NCI-H1092 treated with DMSO at 0.1 percent for 48 hours (cell line): ENCODE measurements at regions not wholly inside any gene's neighbourhood (a gene's known extent, or its start where the extent isn't known, plus 50 kb on each side); places are given as distances from the start of the nearest gene placed in this dataset.
"Not testable (repeated sequence)": the region's sequence is repeated elsewhere in the genome, so short reads cannot be mapped to it uniquely, and the experiment has no call there.

ENCODE experiments used
- DNase-seq: peaks from one replicate; lab custom pipeline; 2025; lab: John Stamatoyannopoulos, UW

DNA sequence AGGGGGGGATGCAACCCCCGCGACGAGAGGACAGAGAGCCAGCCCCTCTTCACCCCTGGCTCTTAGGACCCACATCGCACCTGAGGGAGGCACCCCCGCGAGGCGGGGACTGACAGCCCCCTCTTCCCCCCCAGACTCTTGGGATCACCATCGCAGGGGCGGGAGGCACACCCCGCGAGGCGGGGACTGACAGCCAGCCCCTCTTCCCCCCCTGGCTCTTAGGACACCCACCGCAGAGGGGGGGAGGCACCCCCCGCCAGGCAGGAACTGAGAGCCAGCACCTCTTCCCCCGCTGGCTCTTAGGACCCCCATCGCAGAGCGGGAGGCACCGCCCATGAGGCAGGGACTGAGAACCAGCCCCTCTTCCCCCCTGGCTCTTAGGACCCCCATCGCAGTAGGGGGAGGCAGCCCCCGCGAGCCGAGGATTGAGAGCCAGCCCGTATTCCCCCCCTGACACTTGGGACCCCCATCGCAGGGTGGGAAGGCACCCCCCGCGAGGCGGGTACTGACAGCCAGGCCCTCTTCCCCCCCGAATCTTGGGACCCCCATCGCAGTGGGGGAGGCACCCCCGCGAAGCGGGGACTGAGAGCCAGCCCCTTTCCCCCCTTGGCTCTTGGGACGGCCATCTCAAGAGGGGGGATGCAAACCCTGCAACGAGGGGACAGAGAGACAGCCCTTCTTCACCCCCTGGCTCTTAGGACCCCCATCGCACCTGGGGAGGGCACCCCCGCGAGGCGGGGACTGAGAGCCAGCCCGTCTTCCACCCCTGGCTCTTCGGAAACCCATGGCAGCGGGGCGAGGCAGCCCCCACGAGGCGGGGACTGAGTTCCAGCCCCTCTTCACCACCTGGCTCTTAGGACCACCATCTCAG, 2425.1 kb upstream of the PCDH20 start:
- DNase-seq = no peak

DNA sequence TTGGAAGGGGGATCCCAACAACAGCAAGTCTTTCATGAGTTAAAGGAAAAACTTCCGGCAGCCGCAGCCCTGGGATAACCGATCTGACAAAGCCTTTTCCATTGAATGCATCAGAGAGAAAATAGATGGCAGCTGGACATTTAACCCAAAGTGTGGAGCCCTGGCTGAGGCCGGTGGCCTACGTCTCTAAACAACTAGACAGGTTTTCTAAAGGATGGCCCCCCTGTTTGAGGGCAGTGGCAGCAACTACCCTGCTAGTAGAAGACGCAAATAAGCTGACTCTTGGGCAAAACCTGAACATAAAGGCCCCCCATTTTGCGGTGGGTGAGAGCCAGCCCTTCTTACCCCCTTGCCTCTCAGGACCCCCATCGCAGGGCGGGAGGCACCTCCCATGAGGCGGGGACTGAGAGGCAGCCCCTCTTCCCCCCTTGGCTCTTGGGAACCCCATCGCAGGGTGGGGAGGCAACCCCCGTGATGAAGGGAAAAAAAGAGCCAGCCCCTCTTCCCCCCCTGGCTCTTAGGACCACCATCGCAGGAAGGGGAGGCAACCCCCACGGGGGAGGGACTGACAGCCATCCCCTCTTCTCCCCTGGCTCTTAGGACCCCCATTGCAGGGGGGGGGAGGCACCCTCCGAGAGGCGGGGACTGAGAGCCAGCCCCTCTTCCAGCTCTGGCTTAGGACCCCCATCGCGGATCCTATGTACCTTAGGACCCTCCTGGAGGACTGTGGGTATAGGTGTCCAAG, 2422.9 kb upstream of the PCDH20 start:
- no peak for DNase-seq

DNA sequence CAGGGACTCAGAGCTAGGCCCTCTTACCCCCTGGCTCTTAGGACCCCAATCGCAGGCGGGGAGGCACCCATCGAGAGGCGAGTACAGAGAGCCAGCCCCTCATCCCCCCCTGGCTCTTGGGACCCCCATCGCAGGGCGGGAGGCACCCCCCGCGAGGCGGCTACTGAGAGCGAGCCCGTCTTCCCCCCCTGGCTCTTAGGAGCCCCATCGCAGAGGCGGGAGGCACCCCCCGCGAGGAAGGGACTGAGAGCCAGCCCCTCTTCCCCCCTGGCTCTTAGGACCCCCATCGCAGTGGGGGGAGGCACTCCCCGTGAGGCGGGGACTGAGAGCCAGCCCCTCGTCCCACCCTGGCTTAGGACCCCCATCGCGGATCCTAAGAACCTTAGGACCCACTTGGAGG, 2422.1 kb upstream of the PCDH20 start:
- DNase-seq = not testable (repeated sequence)

GRCh38 chr13:63829609-63830008, 2414.0 kb upstream of the PCDH20 start:
- not testable (repeated sequence) for DNase-seq

- not testable (repeated sequence) for DNase-seq
These were observed 2406.1 kb upstream of the PCDH20 start for GRCh38 chr13:63821785-63822184.

DNA sequence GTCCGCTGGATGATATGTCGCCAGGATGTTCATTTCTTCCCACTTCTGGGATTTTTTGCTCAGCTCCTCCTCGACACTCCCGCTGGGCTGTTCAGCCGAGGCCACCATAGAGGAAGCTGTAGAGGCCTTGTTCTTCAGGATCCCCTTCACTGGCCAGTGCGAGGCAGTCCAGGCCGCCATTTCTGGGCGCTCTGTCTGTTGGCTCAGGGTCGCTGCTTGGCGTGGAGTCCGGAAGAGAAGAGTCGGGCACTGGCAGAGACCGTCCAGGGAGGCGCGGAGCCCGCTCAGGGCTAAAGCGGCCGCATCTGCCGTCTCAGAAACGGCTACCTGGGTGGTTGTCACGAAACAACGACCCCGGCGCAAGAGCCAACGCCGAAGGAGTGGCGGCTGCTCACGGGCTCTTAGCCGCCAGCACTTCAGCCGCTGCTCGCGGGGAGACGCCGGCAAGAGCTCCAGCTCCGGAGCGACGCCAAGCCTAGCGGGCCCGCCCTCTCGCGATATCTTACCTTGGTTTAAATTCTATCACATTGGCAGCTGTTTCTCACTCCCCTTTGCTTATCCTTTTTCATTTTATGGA, 2395.9 kb upstream of the PCDH20 start:
- not testable (repeated sequence) for DNase-seq

DNA sequence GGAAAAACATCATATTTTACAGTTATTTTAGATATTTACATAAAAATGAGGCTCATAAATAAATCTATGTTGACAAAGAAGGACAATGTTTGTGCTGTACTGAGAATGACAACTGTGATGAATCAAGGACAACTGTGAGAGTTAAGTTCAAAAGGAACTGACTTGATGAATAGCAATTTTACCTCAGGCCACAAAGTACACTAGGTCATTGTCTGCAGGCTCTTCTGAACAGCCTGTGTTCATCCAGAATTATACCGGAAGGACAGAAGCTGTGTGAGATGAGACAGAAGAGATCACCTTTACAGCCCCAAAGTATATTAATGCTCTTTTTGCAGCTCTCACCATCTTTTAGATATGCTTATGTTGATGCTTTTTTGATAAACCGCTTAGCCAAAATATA, 2375.5 kb upstream of the PCDH20 start:
- DNase-seq = not testable (repeated sequence)

DNA sequence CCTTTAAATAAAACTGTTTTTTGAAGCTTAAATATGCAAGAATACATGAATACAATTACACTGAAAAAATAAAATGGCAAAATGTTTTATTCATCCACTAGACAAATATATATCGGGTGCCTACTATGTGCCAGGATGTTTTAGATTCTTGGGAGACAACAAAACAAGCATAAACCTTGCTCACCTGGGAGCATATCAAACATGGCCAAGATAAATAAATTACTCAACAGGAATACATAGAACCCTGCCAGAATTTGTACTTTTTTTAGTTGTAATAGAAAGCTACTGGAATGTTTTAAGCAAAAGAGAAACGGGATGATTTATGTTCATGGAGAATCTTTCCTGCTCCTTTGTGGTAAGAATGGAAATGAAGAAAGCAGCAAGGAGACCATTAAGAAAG, 2358.5 kb upstream of the PCDH20 start:
- no peak for DNase-seq

GRCh38 chr13:63773476-63773875, 2357.8 kb upstream of the PCDH20 start:
- DNase-seq = no peak

- DNase-seq = not testable (repeated sequence)
These were observed 2342.0 kb upstream of the PCDH20 start for GRCh38 chr13:63757683-63758082.

- not testable (repeated sequence) for DNase-seq
These were observed 2334.2 kb upstream of the PCDH20 start for GRCh38 chr13:63749857-63750256.

GRCh38 chr13:63741814-63742101, 2326.1 kb upstream of the PCDH20 start:
- DNase-seq = not testable (repeated sequence)

DNA sequence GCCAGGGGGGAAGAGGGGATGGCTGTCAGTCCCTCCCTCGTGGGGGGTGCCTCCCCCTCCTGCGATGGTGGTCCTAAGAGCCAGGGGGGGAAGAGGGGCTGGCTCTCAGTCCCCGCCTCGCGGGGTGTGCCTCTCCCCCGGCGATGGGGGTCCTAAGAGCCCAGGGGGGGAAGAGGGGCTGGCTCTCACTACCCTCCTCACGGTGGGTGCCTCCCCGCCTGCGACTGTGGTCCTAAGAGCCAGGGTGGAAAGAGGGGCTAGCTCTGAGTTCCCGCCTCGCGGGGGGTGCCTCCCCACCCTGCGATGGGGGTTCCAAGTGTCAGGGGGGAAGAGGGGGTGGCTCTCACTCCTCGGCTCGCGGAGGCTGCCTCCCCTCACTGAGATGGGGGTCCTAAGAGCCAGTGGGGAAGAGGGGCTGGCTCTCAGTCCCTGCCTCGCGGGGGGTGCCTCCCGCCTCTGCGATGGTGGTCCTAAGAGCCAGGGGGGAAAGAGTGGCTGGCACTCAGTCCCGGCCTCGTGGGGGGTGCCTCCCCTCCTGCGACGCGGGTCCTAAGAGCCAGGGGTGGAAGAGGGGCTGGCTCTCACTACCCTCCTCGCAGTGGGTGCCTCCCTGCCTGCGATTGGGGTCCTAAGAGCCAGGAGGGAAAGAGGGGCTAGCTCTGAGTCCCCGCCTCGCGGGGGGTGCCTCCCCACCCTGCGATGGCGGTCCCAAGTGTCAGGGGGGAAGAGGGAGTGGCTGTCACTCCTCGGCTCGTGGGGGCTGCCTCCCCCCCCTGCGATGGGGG, 2325.6 kb upstream of the PCDH20 start:
- DNase-seq = no peak

DNA sequence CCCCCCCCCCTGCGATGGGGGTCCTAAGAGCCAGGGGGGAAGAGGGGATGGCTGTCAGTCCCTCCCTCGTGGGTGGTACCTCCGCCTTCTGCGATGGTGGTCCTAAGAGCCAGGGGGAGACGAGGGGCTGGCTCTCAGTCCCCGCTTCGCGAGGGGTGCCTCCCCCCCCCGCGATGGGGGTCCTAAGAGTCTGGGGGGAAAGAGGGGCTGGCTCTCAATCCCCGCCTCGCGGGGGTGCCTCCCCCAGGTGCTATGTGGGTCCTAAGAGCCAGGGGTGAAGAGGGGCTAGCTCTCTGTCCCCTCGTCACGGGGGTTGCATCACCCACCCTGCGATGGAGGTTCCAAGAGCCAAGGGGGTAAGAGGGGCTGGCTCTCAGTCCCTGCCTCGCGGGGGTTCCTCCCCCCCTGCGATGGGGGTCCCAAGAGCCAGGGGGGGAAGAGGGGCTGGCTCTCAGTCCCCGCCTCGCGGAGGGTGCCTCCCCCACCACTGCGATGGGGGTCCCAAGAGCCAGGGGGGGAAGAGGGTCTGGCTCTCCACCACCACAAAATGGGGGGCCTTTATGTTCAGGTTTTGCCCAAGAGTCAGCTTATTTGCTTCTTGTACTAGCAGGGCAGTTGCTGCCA, 2323.6 kb upstream of the PCDH20 start:
- DNase-seq = not testable (repeated sequence)

DNA sequence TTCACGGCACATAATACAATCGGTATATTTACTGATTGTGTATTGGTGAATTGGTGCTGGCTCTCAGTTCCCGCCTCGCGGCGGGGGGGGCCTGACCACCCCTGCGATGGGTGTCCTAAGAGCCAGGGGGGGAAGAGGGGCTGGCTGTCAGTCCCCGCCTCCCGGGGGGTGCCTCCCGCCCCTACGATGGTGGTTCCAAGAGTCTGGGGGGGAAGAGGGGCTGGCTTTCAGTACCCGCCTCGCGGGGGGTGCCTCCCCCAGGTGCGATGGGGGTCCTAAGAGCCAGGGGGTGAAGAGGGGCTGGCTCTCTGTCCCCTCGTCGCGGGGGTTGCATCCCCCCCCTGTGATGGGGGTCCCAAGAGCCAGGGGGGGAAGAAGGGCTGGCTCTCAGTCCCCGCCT, 2321.8 kb upstream of the PCDH20 start:
- DNase-seq = no peak

GRCh38 chr13:63731896-63732295, 2316.2 kb upstream of the PCDH20 start:
- no peak for DNase-seq

- DNase-seq = not testable (repeated sequence)
These were observed 2296.5 kb upstream of the PCDH20 start for GRCh38 chr13:63712159-63712558.

- no peak for DNase-seq
These were observed 2291.1 kb upstream of the PCDH20 start for GRCh38 chr13:63706751-63707150.

- DNase-seq = no peak
These were observed 2288.9 kb upstream of the PCDH20 start for GRCh38 chr13:63704521-63704920.

- DNase-seq = no peak
These were observed 2284.7 kb upstream of the PCDH20 start for GRCh38 chr13:63700350-63700749.

DNA sequence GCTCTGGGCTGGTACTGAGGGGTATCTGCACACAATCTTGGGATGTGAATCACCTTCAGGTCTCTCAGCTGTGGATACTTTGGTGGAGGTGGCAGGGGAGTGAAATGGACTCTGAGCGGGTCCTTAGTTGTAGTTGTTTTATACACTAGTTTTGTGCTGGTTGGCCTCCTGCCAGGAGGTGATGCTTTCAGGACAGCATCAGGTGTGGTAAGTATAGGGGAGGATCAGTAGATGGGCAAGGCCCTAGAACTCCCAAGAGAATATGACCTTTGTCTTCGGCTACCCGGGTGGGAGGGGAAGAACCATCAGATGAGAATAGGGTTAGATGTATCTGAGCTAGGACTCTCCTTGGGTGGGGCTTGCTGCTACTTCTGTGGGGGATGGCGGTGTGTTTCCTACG, 2284.3 kb upstream of the PCDH20 start:
- DNase-seq = no peak

DNA sequence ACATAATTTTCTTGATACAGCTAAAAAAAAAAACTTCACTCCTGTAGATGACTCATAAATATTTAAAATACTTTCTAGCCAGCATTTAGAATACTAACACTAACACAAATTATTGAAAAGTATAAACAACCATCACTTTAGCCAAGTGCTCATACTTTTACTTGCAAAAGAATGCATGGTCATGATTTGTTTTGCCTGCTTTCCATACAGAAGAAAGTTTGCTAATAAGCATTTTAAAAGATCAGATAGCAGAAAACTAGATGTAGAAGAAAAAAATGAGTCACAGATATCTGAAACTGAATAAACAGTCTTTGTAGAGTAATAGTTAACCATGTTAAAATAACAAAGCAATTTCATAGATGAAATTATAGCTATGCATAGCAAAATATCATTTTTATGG, 2280.4 kb upstream of the PCDH20 start:
- no peak for DNase-seq
